ENCODE measurements at regions not wholly inside any gene's neighbourhood (a gene's known extent, or its start where the extent isn't known, plus 50 kb on each side); places are given as distances from the start of the nearest gene placed in this dataset.

DNA sequence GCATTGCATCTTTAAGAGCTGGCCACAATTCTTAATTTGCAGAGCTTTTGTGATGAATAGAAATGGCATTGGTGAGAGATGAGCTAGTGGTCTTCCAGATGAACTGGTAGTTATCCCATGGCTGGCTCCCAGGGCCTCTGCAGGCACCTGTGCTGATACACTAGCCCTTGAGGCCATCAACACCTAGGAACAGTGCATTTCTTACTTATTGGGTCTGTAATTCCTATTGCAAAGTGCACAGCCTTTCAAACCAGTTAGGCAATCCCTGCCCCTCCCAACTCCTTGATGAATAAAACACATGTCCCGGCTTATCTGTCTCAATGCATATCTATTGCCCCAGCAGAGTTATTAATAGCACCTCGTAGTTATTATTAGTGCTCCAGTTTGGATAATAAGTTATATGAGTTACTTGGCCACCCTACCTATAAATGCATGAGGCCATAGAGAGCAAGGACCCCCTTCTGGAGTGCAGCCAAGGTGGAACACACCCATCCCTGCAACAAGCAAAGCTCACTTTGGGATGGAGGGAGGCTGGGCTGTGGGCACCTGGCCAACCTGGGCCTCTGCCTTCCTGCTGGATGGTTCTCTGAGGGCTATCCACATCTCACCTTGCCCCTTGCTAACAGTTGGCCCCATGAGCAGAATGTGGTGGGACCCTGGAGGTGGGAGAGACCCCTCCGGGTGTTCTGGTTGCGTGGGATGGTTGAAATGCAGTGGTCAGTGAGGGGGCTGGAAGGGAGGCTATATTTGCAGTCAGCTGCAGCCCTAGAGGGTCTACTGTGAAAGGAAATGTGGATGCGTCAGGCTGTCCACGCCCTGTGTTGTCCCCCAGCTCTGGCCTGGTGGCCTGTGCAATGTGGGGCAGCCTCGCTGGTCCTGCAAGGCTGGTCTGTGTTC lies 455.9 kb upstream of the HS6ST1 start:
- Histone ChIP-seq H3F3A (replicated peaks; ENCODE audit: insufficient read depth) (no peaks in the 10 kb centered on the region), H3K79me2 (ENCODE audit: insufficient read depth) (no peaks in the 10 kb centered on the region), H3K27ac (ENCODE audit: low read depth in 2 of 2, low read length in 1 of 2) (no peak overlapping the region), H3K4me3 (ENCODE audit: low read depth in 2 of 2, low read length in 1 of 2) (no peak overlapping the region), H3K36me3 (replicated peaks in 1 of 2; ENCODE audit: control insufficient read depth in 1 of 2, insufficient read depth in 2 of 2, low read length in 1 of 2) (no peaks in the 10 kb centered on the region), H2AFZ (ENCODE audit: low read depth) (no peak overlapping the region), H3K27me3 (ENCODE audit: insufficient read depth) (no peaks in the 10 kb centered on the region), H3K9ac (no peak overlapping the region), H3K9me2 (no peaks in the 10 kb centered on the region), H3K4me2 (no peak overlapping the region), H4K20me1 (ENCODE audit: insufficient read depth) (no peaks in the 10 kb centered on the region), H3K4me1 (ENCODE audit: control insufficient read depth in 1 of 2, insufficient read depth in 2 of 2, low read depth in 1 of 2, low read length in 1 of 2) (peaks cover 0 to 4% of the 10 kb centered on the region in 2 experiments; a peak in 1 of 4 replicates), H3K9me3 (no peaks in the 10 kb centered on the region)
- WGBS (ENCODE audit: low lambda C conversion rate): 21% methylated on average over 3 of the region's 7 CpGs
- TF ChIP-seq MXI1 (IDR thresholded peaks at IDR 0.05; ENCODE audit: low read depth, low read length): no peak
- TF ChIP-seq SMC3 (IDR thresholded peaks at IDR 0.05; ENCODE audit: low read depth, low read length): no peak
- TF ChIP-seq TEAD4 (IDR thresholded peaks at IDR 0.05; ENCODE audit: borderline replicate concordance, insufficient read depth): no peak
- no peak for TF ChIP-seq EP300 (IDR thresholded peaks at IDR 0.05; ENCODE audit: borderline replicate concordance in 1 of 2, low read depth in 1 of 2, low read length in 1 of 2)
- TF ChIP-seq EZH2phosphoT487 (IDR thresholded peaks at IDR 0.05; ENCODE audit: borderline replicate concordance, low read depth): no peak
- TF ChIP-seq TCF12 (IDR thresholded peaks at IDR 0.05): no peak
- TF ChIP-seq, protein P1, sequence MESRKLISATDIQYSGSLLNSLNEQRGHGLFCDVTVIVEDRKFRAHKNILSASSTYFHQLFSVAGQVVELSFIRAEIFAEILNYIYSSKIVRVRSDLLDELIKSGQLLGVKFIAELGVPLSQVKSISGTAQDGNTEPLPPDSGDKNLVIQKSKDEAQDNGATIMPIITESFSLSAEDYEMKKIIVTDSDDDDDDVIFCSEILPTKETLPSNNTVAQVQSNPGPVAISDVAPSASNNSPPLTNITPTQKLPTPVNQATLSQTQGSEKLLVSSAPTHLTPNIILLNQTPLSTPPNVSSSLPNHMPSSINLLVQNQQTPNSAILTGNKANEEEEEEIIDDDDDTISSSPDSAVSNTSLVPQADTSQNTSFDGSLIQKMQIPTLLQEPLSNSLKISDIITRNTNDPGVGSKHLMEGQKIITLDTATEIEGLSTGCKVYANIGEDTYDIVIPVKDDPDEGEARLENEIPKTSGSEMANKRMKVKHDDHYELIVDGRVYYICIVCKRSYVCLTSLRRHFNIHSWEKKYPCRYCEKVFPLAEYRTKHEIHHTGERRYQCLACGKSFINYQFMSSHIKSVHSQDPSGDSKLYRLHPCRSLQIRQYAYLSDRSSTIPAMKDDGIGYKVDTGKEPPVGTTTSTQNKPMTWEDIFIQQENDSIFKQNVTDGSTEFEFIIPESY (IDR thresholded peaks at IDR 0.05; ENCODE audit: borderline replicate concordance, low read depth): no peak
- TF ChIP-seq MEF2A (IDR thresholded peaks at IDR 0.05; ENCODE audit: borderline replicate concordance, low read depth): no peak
- TF ChIP-seq, protein P2, sequence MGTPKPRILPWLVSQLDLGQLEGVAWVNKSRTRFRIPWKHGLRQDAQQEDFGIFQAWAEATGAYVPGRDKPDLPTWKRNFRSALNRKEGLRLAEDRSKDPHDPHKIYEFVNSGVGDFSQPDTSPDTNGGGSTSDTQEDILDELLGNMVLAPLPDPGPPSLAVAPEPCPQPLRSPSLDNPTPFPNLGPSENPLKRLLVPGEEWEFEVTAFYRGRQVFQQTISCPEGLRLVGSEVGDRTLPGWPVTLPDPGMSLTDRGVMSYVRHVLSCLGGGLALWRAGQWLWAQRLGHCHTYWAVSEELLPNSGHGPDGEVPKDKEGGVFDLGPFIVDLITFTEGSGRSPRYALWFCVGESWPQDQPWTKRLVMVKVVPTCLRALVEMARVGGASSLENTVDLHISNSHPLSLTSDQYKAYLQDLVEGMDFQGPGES (IDR thresholded peaks at IDR 0.05; ENCODE audit: low read depth, low read length): no peak
- TF ChIP-seq FOSL2 (IDR thresholded peaks at IDR 0.05; ENCODE audit: borderline replicate concordance, low read depth): no peak
- TF ChIP-seq USF1 (IDR thresholded peaks at IDR 0.05; ENCODE audit: borderline replicate concordance, low read depth): no peak
- TF ChIP-seq NRF1 (IDR thresholded peaks at IDR 0.05; ENCODE audit: low read depth, low read length): no peak
- no peak for TF ChIP-seq NFIC (IDR thresholded peaks at IDR 0.05; ENCODE audit: borderline replicate concordance)
- no peak for TF ChIP-seq GATA2 (CRISPR knock-in tag; IDR thresholded peaks at IDR 0.05)
- TF ChIP-seq RFX5 (IDR thresholded peaks at IDR 0.05; ENCODE audit: low read length): no peak
- DNase-seq: no peak
- ChIA-PET CTCF (interaction anchor here (0.8 to 1.5 kb wide), 2 partner anchors 18 to 711 kb away, joined by 3 read pairs; no protein-coding TSS in a partner anchor), POLR2A (no interaction called here)

Measured in SK-N-SH (cell line).